Panc1 (cell line): ENCODE measurements at regions not wholly inside any gene's neighbourhood (a gene's known extent, or its start where the extent isn't known, plus 50 kb on each side); places are given as distances from the start of the nearest gene placed in this dataset.

ENCODE experiments used
- ATAC-seq: fragments of 200-7000 bp; cut with Tn5 transposase; 2 replicates; pipeline ENCODE4 v1.9.1; 2020; ENCODE audit warnings: mild to moderate bottlenecking, moderate library complexity
- BruUV-seq: library from RNA; stranded (reverse); fragments of 400-500 nt; replicated peaks from 2 replicates; lab custom pipeline; 2021; lab: Mats Ljungman, UMichigan
- CTCF ChIA-PET: fragments of 300-600 bp; sonication (Branson Sonifier 250); formaldehyde crosslinking; loops from one replicate; lab custom pipeline; 2022; ENCODE audit warnings: antibody characterized with exemption; lab: Charles Lee
- POLR2A ChIA-PET: fragments of 300-600 bp; sonication (Branson Sonifier 250); formaldehyde crosslinking; loops from one replicate; lab custom pipeline; 2022; ENCODE audit warnings: antibody characterized with exemption; lab: Charles Lee
- DNase-seq: peaks from one replicate; pipeline ENCODE4 v3.0.0-alpha.2; 2010; ENCODE audit warnings: low read depth, low spot score
- H3K27ac ChIP-seq: 2 replicates; pipeline ENCODE4 v1.5.1; 2011; ENCODE audit warnings: mild to moderate bottlenecking, low read length, inconsistent platforms
- H3K27me3 ChIP-seq: fragments of 200-500 bp; sonication (Bioruptor generic); 2 replicates; pipeline ENCODE4 v1.6.0; 2014; ENCODE audit warnings: low read length, inconsistent platforms; ENCODE audit not compliant: control insufficient read depth, insufficient read depth
- H3K36me3 ChIP-seq: fragments of 200-500 bp; sonication (Bioruptor generic); 2 replicates; pipeline ENCODE4 v1.5.1; 2014; ENCODE audit warnings: inconsistent platforms, mild to moderate bottlenecking, low read length, moderate library complexity; ENCODE audit not compliant: control insufficient read depth, insufficient read depth
- H3K4me1 ChIP-seq: 2 replicates; pipeline ENCODE4 v1.5.1; 2011; ENCODE audit warnings: inconsistent platforms, mild to moderate bottlenecking, low read length, moderate library complexity; ENCODE audit not compliant: control insufficient read depth, insufficient read depth
- H3K4me3 ChIP-seq, 2 experiments: 2 replicates each; pipeline ENCODE4 v1.5.1; 2011 to 2012; ENCODE audit warnings: low read depth in 2 of 2, low read length in 2 of 2, mild to moderate bottlenecking in 2 of 2, inconsistent platforms in 1 of 2, moderate library complexity in 1 of 2
- H3K9me3 ChIP-seq: fragments of 200-500 bp; sonication (Bioruptor generic); 2 replicates; pipeline ENCODE4 v1.5.1; 2014; ENCODE audit warnings: low read depth, mild to moderate bottlenecking, inconsistent platforms, low read length, moderate library complexity; ENCODE audit not compliant: control insufficient read depth, insufficient read depth
- CTCF ChIP-seq: fragments of 450-650 bp; IDR thresholded peaks from 2 replicates; pipeline ENCODE4 v1.5.1; 2017; ENCODE audit warnings: mild to moderate bottlenecking
- POLR2AphosphoS5 ChIP-seq: IDR thresholded peaks from 2 replicates; pipeline ENCODE4 v1.6.1; 2012; ENCODE audit warnings: mild to moderate bottlenecking, low read depth, low read length, moderate library complexity
- REST ChIP-seq, 2 experiments: IDR thresholded peaks; 2 replicates each; pipeline ENCODE4 v1.6.1; 2011 to 2012; ENCODE audit warnings: low read depth in 2 of 2, control low read depth in 1 of 2, low read length in 1 of 2, mild to moderate bottlenecking in 1 of 2, moderate library complexity in 1 of 2; ENCODE audit not compliant: insufficient read depth in 1 of 2
- SIN3A ChIP-seq: IDR thresholded peaks from 2 replicates; pipeline ENCODE4 v1.6.1; 2012; ENCODE audit warnings: low read depth, mild to moderate bottlenecking, low read length, moderate library complexity, borderline replicate concordance; ENCODE audit not compliant: insufficient read depth
- TCF7L2 ChIP-seq: IDR thresholded peaks from 2 replicates; pipeline ENCODE4 v1.6.1; 2011; ENCODE audit warnings: mild to moderate bottlenecking, low read depth, low read length, inconsistent platforms
- in situ Hi-C: cut with HindIII; loops from 2 replicates; pipeline ENCODE4 v1.10.0; 2016; ENCODE audit warnings: low sequenced_read_pairs, low pct_unique_long_range_greater_than_20kb
- intact Hi-C: fragments of 100-400 bp; cut with micrococcal nuclease; formaldehyde crosslinking; loops from one replicate; pipeline ENCODE4 v1.10.0; 2022; ENCODE audit not compliant: unreplicated experiment

GRCh38 chr6:153944201-153944600 is 94.8 kb upstream of the OPRM1 start:
- Histone ChIP-seq H3K9me3 (no peaks in the 10 kb centered on the region), H3K27ac (no peak overlapping the region), H3K36me3 (no peaks in the 10 kb centered on the region), H3K27me3 (no peaks in the 10 kb centered on the region), H3K4me1 (no peaks in the 10 kb centered on the region), H3K4me3 (no peak overlapping the region)
- ChIA-PET CTCF (interaction anchor here (0.6 kb wide), 1 partner anchor 123 kb away, joined by 5 read pairs; no protein-coding TSS in a partner anchor), POLR2A (no interaction called here)
- ATAC-seq (no peak), DNase-seq (no peak)
- intact Hi-C loops, result no loop called here
- TF ChIP-seq REST (IDR thresholded peaks at IDR 0.05; ENCODE audit: insufficient read depth in 1 of 2, low read depth in 2 of 2, low read length in 1 of 2) (no peak), TCF7L2 (no peak), CTCF (no peak), POLR2AphosphoS5 (no peak), SIN3A (no peak)
- in situ Hi-C loops, result no loop called here
- BruUV-seq, result no TSS peak

- H3K36me3 ChIP-seq, result no peaks in the 10 kb centered on the region
- no peak overlapping the region for H3K4me3 ChIP-seq
- intact Hi-C loops (no loop called here), in situ Hi-C loops (no loop called here)
- TF ChIP-seq TCF7L2, result no peak
- TF ChIP-seq POLR2AphosphoS5, result no peak
- no peak for TF ChIP-seq REST (IDR thresholded peaks at IDR 0.05; ENCODE audit: insufficient read depth in 1 of 2, low read depth in 2 of 2, low read length in 1 of 2)
- no peak for TF ChIP-seq SIN3A
- no peaks in the 10 kb centered on the region for H3K4me1 ChIP-seq
- CTCF ChIA-PET, result no interaction called here
- no peak for DNase-seq
- no peak overlapping the region for H3K27ac ChIP-seq
- no peaks in the 10 kb centered on the region for H3K27me3 ChIP-seq
- ATAC-seq, result no peak
- no peaks in the 10 kb centered on the region for H3K9me3 ChIP-seq
- POLR2A ChIA-PET, result no interaction called here
- BruUV-seq, result no TSS peak
Observed at GRCh38 chr6:153942361-153942760, 96.7 kb upstream of the OPRM1 start.
